Spleen (tissue), 11 donors: ENCODE measurements at regions not wholly inside any gene's neighbourhood (a gene's known extent, or its start where the extent isn't known, plus 50 kb on each side); places are given as distances from the start of the nearest gene placed in this dataset.

Experiments
- DNase-seq: peaks from one replicate; pipeline ENCODE4 v3.0.0-alpha.2; 2020
- H3K27ac ChIP-seq, 8 donors: fragments of 200-600 bp; sonication (generic) in 7 of 8; 1 replicate in 4 of 8; 2 replicates in 4 of 8; pipeline versions ENCODE4 v1.5.0 to v1.8.0; 2016 to 2021; ENCODE audit warnings: inconsistent platforms in 4 of 8, mild to moderate bottlenecking in 4 of 8, moderate library complexity in 1 of 8
- H3K27me3 ChIP-seq, 7 donors: fragments of 200-600 bp; sonication (generic) in 6 of 7; replicated peaks in 1 of 7; 1 replicate in 4 of 7; 2 replicates in 3 of 7; pipeline versions ENCODE4 v1.5.0 to v1.8.0; 2016 to 2021; ENCODE audit warnings: inconsistent platforms in 3 of 7, mild to moderate bottlenecking in 1 of 7
- H3K36me3 ChIP-seq, 6 donors: fragments of 200-600 bp; sonication (generic) in 5 of 6; 1 replicate in 4 of 6; 2 replicates in 2 of 6; pipeline versions ENCODE4 v1.5.0 to v1.8.0; 2016 to 2021; ENCODE audit warnings: inconsistent platforms in 2 of 6
- H3K4me1 ChIP-seq, 6 donors: fragments of 200-600 bp; sonication (generic) in 5 of 6; 1 replicate in 3 of 6; 2 replicates in 3 of 6; pipeline versions ENCODE4 v1.5.0 to v1.8.0; 2016 to 2021; ENCODE audit warnings: inconsistent platforms in 3 of 6
- H3K4me3 ChIP-seq, 8 donors: fragments of 200-600 bp; sonication (generic) in 7 of 8; 1 replicate in 4 of 8; 2 replicates in 4 of 8; pipeline versions ENCODE4 v1.5.0 to v1.8.0; 2016 to 2021; ENCODE audit warnings: inconsistent platforms in 4 of 8, mild to moderate bottlenecking in 4 of 8, moderate library complexity in 2 of 8
- H3K9me3 ChIP-seq, 8 donors: fragments of 200-600 bp; sonication (generic) in 7 of 8; 1 replicate in 4 of 8; 2 replicates in 4 of 8; pipeline versions ENCODE4 v1.5.0 to v1.8.0; 2016 to 2021; ENCODE audit warnings: inconsistent platforms in 4 of 8
- CTCF ChIP-seq, 11 experiments: fragments of 200-600 bp in 7 of 11; fragments of 450-650 bp in 4 of 11; sonication (generic) in 4 of 11; IDR thresholded peaks in 8 of 11; conservative IDR thresholded peaks in 3 of 11; 1 replicate in 7 of 11; 2 replicates in 4 of 11; pipeline versions ENCODE4 v1.4.0 to v1.8.0; 2016 to 2021; ENCODE audit warnings: antibody characterized with exemption in 11 of 11, inconsistent platforms in 4 of 11, mild to moderate bottlenecking in 1 of 11
- POLR2A ChIP-seq, 3 donors: fragments of 450-650 bp; IDR thresholded peaks; one replicate each; pipeline ENCODE4 v1.5.1; 2017; ENCODE audit warnings: antibody characterized with exemption in 3 of 3, mild to moderate bottlenecking in 1 of 3
- POLR2AphosphoS5 ChIP-seq, 3 donors: sonication (generic); formaldehyde crosslinking; IDR thresholded peaks; one replicate each; pipeline ENCODE4 v1.5.1; 2017; ENCODE audit warnings: antibody characterized with exemption in 3 of 3
- WGBS, 5 donors: extraction: QIAGEN DNeasy Blood & Tissue Kit in 3 of 5; methylation state at CpG; one replicate each; pipeline versions ENCODE4 v1.1.5 to v1.1.7; 2013 to 2018; 5-methylcytosine and 5-hydroxymethylcytosine counted together
- intact Hi-C: fragments of 100-400 bp; cut with DNase I; formaldehyde crosslinking; loops from one replicate; pipeline ENCODE4 v1.15.0; 2023; ENCODE audit warnings: low total_unique reads
- donor health status: healthy with polysubstance abuse.
- donor health status: DM: no; HTN: no; CAD: no; lungs with moderate emphysema.
- donor health status: DM: no; HTN: no; CAD: no.
- donor health status: Bipolar disorder and iron deficiency.
- donor health status: healthy.
- donor health status: DM: no; HTN: no; CAD: no.
- donor health status: DM: yes; HTN: yes; CAD: no.

DNA sequence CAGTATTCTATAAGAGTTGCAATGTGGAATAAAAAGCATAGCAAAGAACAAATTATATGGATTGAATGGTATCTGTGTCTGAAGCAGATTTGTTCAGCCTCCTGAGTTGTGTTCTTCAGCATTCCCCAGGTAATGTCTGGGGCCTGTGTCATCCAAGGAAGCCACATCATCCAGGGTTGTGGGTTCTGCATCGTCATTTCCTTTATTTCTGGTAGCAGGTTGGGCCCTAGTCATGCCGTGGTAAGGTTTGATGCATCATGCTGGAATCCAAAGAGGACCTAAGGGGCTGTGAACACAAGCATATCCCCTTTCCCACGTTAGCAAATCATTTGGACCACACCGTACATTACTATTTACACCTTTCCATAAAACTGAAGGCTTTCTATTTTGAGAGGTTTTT is 131.0 kb upstream of the ZNF91 start:
- no peaks in the 10 kb centered on the region for H3K4me1 ChIP-seq
- H3K27me3 ChIP-seq, result no peaks in the 10 kb centered on the region
- H3K36me3 ChIP-seq, result no peaks in the 10 kb centered on the region
- intact Hi-C loops, result no loop called here
- H3K9me3 ChIP-seq, result peaks cover 0 to 74% (median 43%) of the 10 kb centered on the region in 8 donors
- 60 to 81% (median 75%) methylated on average over 4 of the region's 4 CpGs for WGBS, 5 donors
- no peak for TF ChIP-seq POLR2A (IDR thresholded peaks at IDR 0.05)
- no peak for TF ChIP-seq POLR2AphosphoS5 (IDR thresholded peaks at IDR 0.05)
- TF ChIP-seq CTCF (IDR thresholded peaks at IDR 0.05 in 8 of 11, conservative IDR thresholded peaks at IDR 0.05 in 3 of 11), result no peak
- no peak overlapping the region for H3K27ac ChIP-seq
- no peak overlapping the region for H3K4me3 ChIP-seq
- no peak for DNase-seq

DNA sequence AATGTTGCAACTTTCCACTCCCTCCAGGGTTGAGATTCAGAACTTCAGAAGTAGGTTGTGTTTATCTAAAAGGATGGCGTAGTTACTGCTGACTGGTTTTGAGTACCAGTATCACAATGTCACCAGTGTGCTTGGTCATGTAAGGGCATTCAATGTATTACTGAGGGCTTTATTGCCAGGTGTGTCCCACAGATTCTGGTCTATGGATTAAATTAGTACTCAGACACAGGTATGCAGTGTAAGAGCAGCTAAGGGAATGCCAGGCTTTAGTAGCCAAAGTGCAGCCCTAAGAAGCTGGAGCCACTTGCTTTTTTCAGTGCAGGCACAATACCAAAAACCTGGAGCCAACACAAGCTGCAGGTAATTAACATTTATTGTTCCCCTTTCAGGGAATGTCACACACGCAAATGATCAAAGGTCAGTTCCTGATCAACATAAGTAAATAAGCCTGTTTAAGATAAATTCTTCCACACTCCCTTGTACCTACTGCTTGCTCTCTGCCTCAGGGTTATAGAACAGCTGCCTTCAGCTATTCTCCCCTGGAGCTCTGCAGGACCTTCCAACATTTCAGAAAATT is 130.1 kb upstream of the ZNF91 start:
- Histone ChIP-seq H3K9me3 (peaks cover 0 to 75% (median 39%) of the 10 kb centered on the region in 8 donors), H3K4me3 (no peak overlapping the region), H3K36me3 (no peaks in the 10 kb centered on the region), H3K27me3 (no peaks in the 10 kb centered on the region), H3K4me1 (no peaks in the 10 kb centered on the region), H3K27ac (no peak overlapping the region)
- WGBS, 5 donors, result 64 to 88% (median 75%) methylated on average over 2 of the region's 2 CpGs
- DNase-seq, result no peak
- TF ChIP-seq POLR2AphosphoS5 (IDR thresholded peaks at IDR 0.05) (no peak), CTCF (IDR thresholded peaks at IDR 0.05 in 8 of 11, conservative IDR thresholded peaks at IDR 0.05 in 3 of 11) (no peak), POLR2A (IDR thresholded peaks at IDR 0.05) (no peak)
- intact Hi-C loops, result no loop called here

DNA sequence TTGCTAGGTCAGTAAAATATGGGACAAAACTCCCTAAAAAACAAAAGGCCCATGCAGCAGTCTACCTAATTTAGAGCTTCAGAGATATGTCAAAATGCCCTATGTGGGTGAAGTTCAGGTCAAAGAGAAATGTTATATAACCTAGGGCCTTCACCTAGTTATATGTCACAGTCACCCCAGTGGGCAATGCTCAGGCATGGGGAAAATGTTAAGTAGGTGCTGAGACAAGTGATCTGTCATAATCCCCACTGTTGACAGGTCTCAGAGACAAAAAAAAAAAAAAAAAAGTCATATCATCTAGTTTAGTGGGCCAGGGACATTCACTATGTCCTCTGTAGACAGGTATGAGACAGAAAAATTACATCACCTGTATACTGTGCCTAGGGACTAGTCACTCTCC is 128.6 kb upstream of the ZNF91 start:
- DNase-seq, result no peak
- TF ChIP-seq POLR2A (IDR thresholded peaks at IDR 0.05), result no peak
- no peak for TF ChIP-seq POLR2AphosphoS5 (IDR thresholded peaks at IDR 0.05)
- no peak for TF ChIP-seq CTCF (IDR thresholded peaks at IDR 0.05 in 8 of 11, conservative IDR thresholded peaks at IDR 0.05 in 3 of 11)
- Histone ChIP-seq H3K36me3 (no peaks in the 10 kb centered on the region), H3K4me1 (no peaks in the 10 kb centered on the region), H3K9me3 (peaks cover 0 to 64% (median 24%) of the 10 kb centered on the region in 8 donors), H3K4me3 (no peak overlapping the region), H3K27ac (no peak overlapping the region), H3K27me3 (no peaks in the 10 kb centered on the region)
- intact Hi-C loops, result no loop called here

- no peaks in the 10 kb centered on the region for H3K4me1 ChIP-seq
- WGBS, 5 donors, result 81 to 100% (median 89%) methylated on average over 1 of the region's 1 CpG
- no peak overlapping the region for H3K4me3 ChIP-seq
- DNase-seq, result no peak
- intact Hi-C loops, result no loop called here
- no peaks in the 10 kb centered on the region for H3K27me3 ChIP-seq
- H3K9me3 ChIP-seq, result peaks cover 0 to 49% (median 11%) of the 10 kb centered on the region in 8 donors
- no peak for TF ChIP-seq CTCF (IDR thresholded peaks at IDR 0.05 in 8 of 11, conservative IDR thresholded peaks at IDR 0.05 in 3 of 11)
- no peak for TF ChIP-seq POLR2AphosphoS5 (IDR thresholded peaks at IDR 0.05)
- TF ChIP-seq POLR2A (IDR thresholded peaks at IDR 0.05), result no peak
- H3K36me3 ChIP-seq, result no peaks in the 10 kb centered on the region
- H3K27ac ChIP-seq, result no peak overlapping the region
Observed at GRCh38 chr19:23522431-23522830, 127.2 kb upstream of the ZNF91 start.
